Thyroid gland (tissue), 4 donors: ENCODE measurements at regions not wholly inside any gene's neighbourhood (a gene's known extent, or its start where the extent isn't known, plus 50 kb on each side); places are given as distances from the start of the nearest gene placed in this dataset.

ENCODE experiments used
- CTCF ChIP-seq, 6 experiments: fragments of 200-600 bp in 3 of 6; fragments of 450-650 bp in 3 of 6; sonication (generic) in 3 of 6; IDR thresholded peaks; one replicate each; pipeline ENCODE4 v1.5.1; 2016 to 2019; ENCODE audit warnings: antibody characterized with exemption in 6 of 6, mild to moderate bottlenecking in 2 of 6, inconsistent platforms in 1 of 6, moderate library complexity in 1 of 6
- POLR2A ChIP-seq, 2 donors: fragments of 450-650 bp; IDR thresholded peaks; one replicate each; pipeline ENCODE4 v1.6.1; 2017; ENCODE audit warnings: antibody characterized with exemption in 2 of 2, mild to moderate bottlenecking in 2 of 2, moderate library complexity in 1 of 2

- no peak for TF ChIP-seq CTCF (IDR thresholded peaks at IDR 0.05)
- no peak for TF ChIP-seq POLR2A (IDR thresholded peaks at IDR 0.05)
These were observed 234.9 kb downstream of the NPHP4 start for GRCh38 chr1:5757187-5757805.
